Parathyroid adenoma (tissue), 2 donors: ENCODE measurements at regions not wholly inside any gene's neighbourhood (a gene's known extent, or its start where the extent isn't known, plus 50 kb on each side); places are given as distances from the start of the nearest gene placed in this dataset.

ENCODE experiments used
- H2AFZ ChIP-seq: fragments of 300-600 bp; sonication (generic); one replicate; pipeline ENCODE4 v1.7.0; 2017; ENCODE audit warnings: antibody characterized with exemption, mild to moderate bottlenecking
- H3K27ac ChIP-seq: fragments of 300-600 bp; sonication (generic); one replicate; pipeline ENCODE4 v1.7.0; 2017
- H3K27me3 ChIP-seq: fragments of 300-600 bp; sonication (generic); one replicate; pipeline ENCODE4 v1.7.0; 2017; ENCODE audit warnings: low read length; ENCODE audit not compliant: control insufficient read depth, insufficient read depth
- H3K36me3 ChIP-seq: fragments of 300-600 bp; sonication (generic); one replicate; pipeline ENCODE4 v1.7.0; 2017; ENCODE audit warnings: low read length; ENCODE audit not compliant: control insufficient read depth, insufficient read depth
- H3K4me1 ChIP-seq: fragments of 300-600 bp; sonication (generic); one replicate; pipeline ENCODE4 v1.7.0; 2017; ENCODE audit warnings: control low read depth
- H3K4me2 ChIP-seq: fragments of 300-600 bp; sonication (generic); one replicate; pipeline ENCODE4 v1.7.0; 2017; ENCODE audit warnings: low read length
- H3K4me3 ChIP-seq: fragments of 300-600 bp; sonication (generic); one replicate; pipeline ENCODE4 v1.7.0; 2017; ENCODE audit warnings: low read depth, low read length
- H3K79me2 ChIP-seq: fragments of 300-600 bp; sonication (generic); one replicate; pipeline ENCODE4 v1.7.0; 2017; ENCODE audit warnings: control low read depth
- H3K9ac ChIP-seq: fragments of 300-600 bp; sonication (generic); one replicate; pipeline ENCODE4 v1.7.0; 2017; ENCODE audit warnings: mild to moderate bottlenecking
- H3K9me3 ChIP-seq: fragments of 300-600 bp; sonication (generic); one replicate; pipeline ENCODE4 v1.7.0; 2017; ENCODE audit warnings: low read length; ENCODE audit not compliant: control insufficient read depth
- CTCF ChIP-seq: fragments of 300-600 bp; sonication (generic); IDR thresholded peaks from one replicate; pipeline ENCODE4 v1.7.0; 2017; ENCODE audit warnings: antibody characterized with exemption, mild to moderate bottlenecking
- donor health status: primary hyperparathyroidism.

GRCh38 chr2:162915858-162916257, 77.3 kb upstream of the KCNH7 start:
- Histone ChIP-seq H3K9ac (no peak overlapping the region), H3K4me2 (no peak overlapping the region), H3K4me3 (no peak overlapping the region), H2AFZ (no peak overlapping the region), H3K36me3 (no peaks in the 10 kb centered on the region), H3K27ac (no peak overlapping the region), H3K9me3 (no peaks in the 10 kb centered on the region), H3K27me3 (no peaks in the 10 kb centered on the region), H3K79me2 (no peaks in the 10 kb centered on the region), H3K4me1 (no peaks in the 10 kb centered on the region)
- no peak for TF ChIP-seq CTCF

DNA sequence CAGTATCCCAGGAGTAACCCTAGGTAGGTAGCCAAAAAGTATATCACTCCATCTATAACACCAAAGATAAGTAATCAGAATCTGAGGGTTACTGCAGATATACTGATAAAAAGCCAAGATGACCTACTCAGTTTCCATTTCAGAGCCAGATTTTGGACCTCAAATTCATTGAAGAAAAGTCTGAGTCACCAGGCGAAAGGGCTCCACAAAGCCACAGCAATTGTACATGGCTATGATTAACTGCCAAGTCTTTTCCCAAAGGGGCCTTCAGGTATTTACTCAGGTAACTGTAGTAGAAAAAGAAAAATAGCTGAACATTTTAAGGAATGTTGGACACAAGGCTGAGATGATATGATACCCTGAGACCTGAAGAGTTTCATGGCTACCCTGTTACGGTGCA, 75.6 kb upstream of the KCNH7 start:
- no peak overlapping the region for H3K27ac ChIP-seq
- H2AFZ ChIP-seq = no peak overlapping the region
- H3K4me1 ChIP-seq = no peaks in the 10 kb centered on the region
- no peak for TF ChIP-seq CTCF
- H3K79me2 ChIP-seq = no peaks in the 10 kb centered on the region
- H3K4me2 ChIP-seq = no peak overlapping the region
- H3K9ac ChIP-seq = no peak overlapping the region
- H3K9me3 ChIP-seq = no peaks in the 10 kb centered on the region
- no peaks in the 10 kb centered on the region for H3K36me3 ChIP-seq
- H3K27me3 ChIP-seq = no peaks in the 10 kb centered on the region
- H3K4me3 ChIP-seq = no peak overlapping the region

DNA sequence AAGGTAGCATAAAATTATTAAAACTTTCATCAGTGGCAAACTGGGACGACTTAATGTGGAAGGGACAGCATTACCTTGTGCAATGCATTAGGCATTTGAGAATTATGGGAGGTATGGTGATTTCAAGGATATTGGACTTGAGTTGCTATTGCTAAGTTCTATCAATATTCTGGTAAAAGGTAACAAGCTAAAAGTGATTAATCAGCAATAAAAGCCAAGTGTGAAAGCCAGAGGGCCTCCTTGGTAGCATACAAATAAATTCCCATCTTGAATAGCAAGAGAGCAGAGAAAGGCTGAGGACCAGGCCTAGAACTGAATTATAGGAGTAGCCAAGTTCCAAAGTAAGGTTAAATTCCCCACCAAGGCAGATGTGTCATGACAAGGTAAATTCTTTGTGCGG, 74.2 kb upstream of the KCNH7 start:
- Histone ChIP-seq H3K9me3 (no peaks in the 10 kb centered on the region), H3K36me3 (no peaks in the 10 kb centered on the region), H3K79me2 (no peaks in the 10 kb centered on the region), H3K9ac (no peak overlapping the region), H2AFZ (no peak overlapping the region), H3K4me1 (no peaks in the 10 kb centered on the region), H3K27me3 (no peaks in the 10 kb centered on the region), H3K4me2 (no peak overlapping the region), H3K4me3 (no peak overlapping the region), H3K27ac (no peak overlapping the region)
- TF ChIP-seq CTCF = no peak

DNA sequence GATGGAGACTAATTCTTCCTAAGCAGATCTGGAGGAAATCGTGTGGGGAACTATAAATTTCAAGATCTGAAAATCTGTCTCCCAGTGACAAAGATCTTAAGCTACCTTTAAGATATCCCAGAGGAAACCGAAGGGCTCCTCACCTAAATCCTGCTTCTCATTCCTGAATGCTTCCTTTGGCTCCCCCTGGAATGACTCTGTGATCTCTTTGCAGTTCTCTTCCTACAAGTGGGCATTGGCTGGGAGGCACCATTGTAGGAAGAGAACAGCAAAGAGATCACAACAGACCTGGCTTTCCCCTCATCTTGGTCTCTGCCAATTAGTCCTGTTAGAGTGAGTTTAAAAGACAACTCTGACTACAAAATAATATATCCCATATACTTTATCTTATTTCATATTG, 70.0 kb upstream of the KCNH7 start:
- H3K4me2 ChIP-seq = no peak overlapping the region
- no peaks in the 10 kb centered on the region for H3K36me3 ChIP-seq
- no peaks in the 10 kb centered on the region for H3K79me2 ChIP-seq
- H3K27me3 ChIP-seq = no peaks in the 10 kb centered on the region
- H3K9ac ChIP-seq = no peak overlapping the region
- no peak overlapping the region for H3K4me3 ChIP-seq
- H3K27ac ChIP-seq = no peak overlapping the region
- no peaks in the 10 kb centered on the region for H3K9me3 ChIP-seq
- no peak overlapping the region for H2AFZ ChIP-seq
- H3K4me1 ChIP-seq = no peaks in the 10 kb centered on the region
- TF ChIP-seq CTCF = no peak

GRCh38 chr2:162890690-162891311, 52.2 kb upstream of the KCNH7 start:
- Histone ChIP-seq H3K36me3 (no peaks in the 10 kb centered on the region), H3K4me1 (no peaks in the 10 kb centered on the region), H3K9me3 (no peaks in the 10 kb centered on the region), H3K79me2 (no peaks in the 10 kb centered on the region), H3K4me3 (no peak overlapping the region), H3K27me3 (no peaks in the 10 kb centered on the region), H3K9ac (no peak overlapping the region), H3K4me2 (no peak overlapping the region), H3K27ac (no peak overlapping the region), H2AFZ (no peak overlapping the region)
- TF ChIP-seq CTCF = no peak
